ENCODE measurements at regions not wholly inside any gene's neighbourhood (a gene's known extent, or its start where the extent isn't known, plus 50 kb on each side); places are given as distances from the start of the nearest gene placed in this dataset.

DNA sequence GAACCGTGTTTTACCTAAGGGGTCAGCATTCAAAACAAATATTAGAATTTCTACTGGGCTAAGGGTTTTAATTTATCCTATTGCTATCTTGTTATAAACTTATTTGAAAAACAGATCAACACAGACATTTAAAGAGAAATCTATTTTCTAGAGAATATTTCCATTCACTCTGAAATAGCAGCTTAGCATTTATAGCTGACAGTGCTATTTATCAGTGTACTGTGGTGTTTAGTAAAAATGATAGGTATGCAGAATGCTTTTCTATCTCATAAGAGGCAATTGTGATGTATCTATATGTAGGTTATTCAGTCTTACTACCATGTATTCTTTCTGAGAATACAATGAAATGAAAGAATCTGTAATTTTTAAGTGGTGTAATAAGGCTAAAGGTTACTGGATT is 1077.4 kb downstream of the REEP3 start:
- TF ChIP-seq CTCF (conservative IDR thresholded peaks at IDR 0.05; ENCODE audit: low read depth, low read length) = no peak
- TF ChIP-seq EZH2 (IDR thresholded peaks at IDR 0.05; ENCODE audit: borderline replicate concordance, low read depth, low read length, poor library complexity, severe bottlenecking) = no peak

All from A673 (cell line).